Type B pancreatic cell (in vitro differentiated cells): ENCODE measurements at regions not wholly inside any gene's neighbourhood (a gene's known extent, or its start where the extent isn't known, plus 50 kb on each side); places are given as distances from the start of the nearest gene placed in this dataset.
A peak's percentile ranks its signal among the peaks of the same experiment; 100 is the strongest.

Source experiments
- DNase-seq: peaks from one replicate; pipeline ENCODE4 v3.0.0; 2021; ENCODE audit warnings: mixed read lengths; ENCODE audit not compliant: unreplicated experiment; ENCODE audit errors: extremely low spot score
- H3K27ac Mint-ChIP-seq: 2 replicates; pipeline ENCODE4 v1.8.0; 2021; ENCODE audit warnings: mild to moderate bottlenecking, mixed read lengths
- H3K27me3 Mint-ChIP-seq: 2 replicates; pipeline ENCODE4 v1.8.0; 2021; ENCODE audit warnings: mixed read lengths
- H3K36me3 Mint-ChIP-seq: 2 replicates; pipeline ENCODE4 v1.8.0; 2021; ENCODE audit warnings: mixed read lengths
- H3K4me1 Mint-ChIP-seq: one replicate; pipeline ENCODE4 v1.8.0; 2021; ENCODE audit warnings: mixed read lengths; ENCODE audit not compliant: unreplicated experiment
- H3K4me3 Mint-ChIP-seq: 2 replicates; pipeline ENCODE4 v1.8.0; 2021; ENCODE audit warnings: mild to moderate bottlenecking, mixed read lengths
- H3K9me3 Mint-ChIP-seq: 2 replicates; pipeline ENCODE4 v1.8.0; 2021; ENCODE audit warnings: mixed read lengths
- CTCF ChIP-seq: fragments of 200-600 bp; sonication (generic); conservative IDR thresholded peaks from 2 replicates; pipeline ENCODE4 v1.5.0; 2021; ENCODE audit warnings: antibody characterized with exemption, mild to moderate bottlenecking

- Mint-ChIP-seq H3K9me3 (no peaks in the 10 kb centered on the region), H3K27me3 (no peaks in the 10 kb centered on the region)
These were observed 609.5 kb downstream of the AACS start for GRCh38 chr12:125674554-125675338.

GRCh38 chr12:125676366-125676765 lies 611.1 kb downstream of the AACS start:
- no peak for DNase-seq
- H3K36me3 Mint-ChIP-seq, result no peaks in the 10 kb centered on the region
- H3K27ac Mint-ChIP-seq, result no peak overlapping the region
- H3K9me3 Mint-ChIP-seq, result no peaks in the 10 kb centered on the region
- no peak overlapping the region for H3K4me3 Mint-ChIP-seq
- no peak for TF ChIP-seq CTCF
- H3K27me3 Mint-ChIP-seq, result peaks cover 7% of the 10 kb centered on the region
- H3K4me1 Mint-ChIP-seq, result peaks cover 8% of the 10 kb centered on the region

More at GRCh38 chr12:125674554-125675338, 609.5 kb downstream of the AACS start:
- H3K4me3 Mint-ChIP-seq, result no peak overlapping the region
- H3K27ac Mint-ChIP-seq, result no peak overlapping the region
- no peak for TF ChIP-seq CTCF
- peaks cover 8% of the 10 kb centered on the region for H3K4me1 Mint-ChIP-seq
- H3K36me3 Mint-ChIP-seq, result no peaks in the 10 kb centered on the region
- DNase-seq, result no peak

- Mint-ChIP-seq H3K27ac (no peak overlapping the region), H3K4me1 (peaks cover 8% of the 10 kb centered on the region), H3K27me3 (peaks cover 18% of the 10 kb centered on the region), H3K9me3 (no peaks in the 10 kb centered on the region), H3K36me3 (no peaks in the 10 kb centered on the region), H3K4me3 (no peak overlapping the region)
- no peak for TF ChIP-seq CTCF
- no peak for DNase-seq
These were observed 612.6 kb downstream of the AACS start for GRCh38 chr12:125677829-125678228.

- no peak overlapping the region for H3K4me3 Mint-ChIP-seq
- TF ChIP-seq CTCF, result no peak
- H3K27ac Mint-ChIP-seq, result no peak overlapping the region
- no peaks in the 10 kb centered on the region for H3K9me3 Mint-ChIP-seq
- peaks cover 22% of the 10 kb centered on the region for H3K27me3 Mint-ChIP-seq
- DNase-seq, result no peak
- no peaks in the 10 kb centered on the region for H3K36me3 Mint-ChIP-seq
- H3K4me1 Mint-ChIP-seq, result peaks cover 8% of the 10 kb centered on the region
These were observed 613.4 kb downstream of the AACS start for GRCh38 chr12:125678589-125678993.

GRCh38 chr12:125683748-125684381 lies 618.6 kb downstream of the AACS start:
- no peaks in the 10 kb centered on the region for H3K36me3 Mint-ChIP-seq
- H3K4me3 Mint-ChIP-seq, result no peak overlapping the region
- H3K27me3 Mint-ChIP-seq, result peaks cover 47% of the 10 kb centered on the region
- DNase-seq, result peak; percentile 80
- TF ChIP-seq CTCF, result peak; percentile 86
- H3K27ac Mint-ChIP-seq, result no peak overlapping the region
- peaks cover 19% of the 10 kb centered on the region for H3K4me1 Mint-ChIP-seq
- no peaks in the 10 kb centered on the region for H3K9me3 Mint-ChIP-seq
